Ishikawa (cell line): ENCODE measurements at regions not wholly inside any gene's neighbourhood (a gene's known extent, or its start where the extent isn't known, plus 50 kb on each side); places are given as distances from the start of the nearest gene placed in this dataset.

Experiments
- CEBPB ChIP-seq: IDR thresholded peaks from 2 replicates; pipeline ENCODE4 v1.6.1; 2012
- CREB1 ChIP-seq: IDR thresholded peaks from 2 replicates; pipeline ENCODE4 v1.6.1; 2012; ENCODE audit warnings: low read depth
- EGR1 ChIP-seq: IDR thresholded peaks from 2 replicates; pipeline ENCODE4 v1.6.1; 2012
- EP300 ChIP-seq: IDR thresholded peaks from 2 replicates; pipeline ENCODE4 v1.6.1; 2012; ENCODE audit warnings: borderline replicate concordance
- FOXM1 ChIP-seq: IDR thresholded peaks from 2 replicates; pipeline ENCODE4 v1.6.1; 2012; ENCODE audit warnings: low read depth, borderline replicate concordance
- MAX ChIP-seq: IDR thresholded peaks from 2 replicates; pipeline ENCODE4 v1.6.1; 2012
- NFIC ChIP-seq: IDR thresholded peaks from 2 replicates; pipeline ENCODE4 v1.6.1; 2012
- RAD21 ChIP-seq: IDR thresholded peaks from 2 replicates; pipeline ENCODE4 v1.6.1; 2012; ENCODE audit warnings: low read depth
- REST ChIP-seq: IDR thresholded peaks from 2 replicates; pipeline ENCODE4 v1.6.1; 2012; ENCODE audit warnings: low read depth, mild to moderate bottlenecking
- TAF1 ChIP-seq: IDR thresholded peaks from 2 replicates; pipeline ENCODE4 v1.6.1; 2012; ENCODE audit warnings: low read depth, mild to moderate bottlenecking
- YY1 ChIP-seq: IDR thresholded peaks from 2 replicates; pipeline ENCODE4 v1.6.1; 2012; ENCODE audit warnings: low read depth
- TF ChIP-seq, protein P1 (sequence below): IDR thresholded peaks from 2 replicates; pipeline ENCODE4 v1.6.1; 2012

DNA sequence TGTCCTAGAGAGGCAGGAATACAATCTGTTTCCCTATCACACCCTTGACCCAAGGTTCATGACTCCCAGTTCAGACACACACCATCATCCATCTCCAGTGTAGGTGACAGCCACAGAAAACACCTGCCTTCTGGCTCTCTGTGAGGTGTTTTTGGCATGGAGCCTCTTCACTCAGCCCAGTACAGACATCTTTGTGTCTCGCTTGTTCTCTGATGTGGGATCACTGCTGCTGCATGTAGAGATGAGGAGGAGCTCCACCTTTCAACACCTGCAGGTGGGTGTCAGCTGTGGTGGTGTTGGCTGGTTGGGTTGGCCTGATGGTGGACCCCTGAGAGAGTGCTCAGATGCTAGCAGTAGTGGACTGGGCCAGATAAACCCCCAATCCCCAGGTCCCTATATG is 916.7 kb upstream of the B3GALT2 start:
- TF ChIP-seq REST: no peak
- TF ChIP-seq TAF1: no peak
- TF ChIP-seq CREB1: no peak
- no peak for TF ChIP-seq EGR1
- TF ChIP-seq YY1: no peak
- TF ChIP-seq RAD21: no peak
- TF ChIP-seq CEBPB: no peak
- TF ChIP-seq FOXM1: no peak
- no peak for TF ChIP-seq MAX
- TF ChIP-seq EP300: no peak
- TF ChIP-seq, protein P1, sequence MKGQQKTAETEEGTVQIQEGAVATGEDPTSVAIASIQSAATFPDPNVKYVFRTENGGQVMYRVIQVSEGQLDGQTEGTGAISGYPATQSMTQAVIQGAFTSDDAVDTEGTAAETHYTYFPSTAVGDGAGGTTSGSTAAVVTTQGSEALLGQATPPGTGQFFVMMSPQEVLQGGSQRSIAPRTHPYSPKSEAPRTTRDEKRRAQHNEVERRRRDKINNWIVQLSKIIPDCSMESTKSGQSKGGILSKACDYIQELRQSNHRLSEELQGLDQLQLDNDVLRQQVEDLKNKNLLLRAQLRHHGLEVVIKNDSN: no peak
- TF ChIP-seq NFIC: no peak
